H1 (cell line): ENCODE measurements at regions not wholly inside any gene's neighbourhood (a gene's known extent, or its start where the extent isn't known, plus 50 kb on each side); places are given as distances from the start of the nearest gene placed in this dataset.

Experiments used
- CHD7 ChIP-seq: fragments of 300-600 bp; sonication (generic); IDR thresholded peaks from 2 replicates; pipeline ENCODE4 v1.7.1; 2012; ENCODE audit warnings: low read length, moderate library complexity, mild to moderate bottlenecking, inconsistent platforms; ENCODE audit not compliant: insufficient replicate concordance
- E2F6 ChIP-seq: IDR thresholded peaks from 2 replicates; pipeline ENCODE4 v1.6.1; 2012; ENCODE audit warnings: inconsistent platforms
- JUN ChIP-seq: IDR thresholded peaks from 2 replicates; pipeline ENCODE4 v1.6.1; 2011; ENCODE audit warnings: low read depth, mild to moderate bottlenecking, improper control_type of control experiment, low read length

- TF ChIP-seq CHD7, result no peak
- TF ChIP-seq JUN, result no peak
- TF ChIP-seq E2F6, result no peak
Measured at GRCh38 chr11:70525466-70525865, 127.1 kb downstream of the CTTN start (continued).
